ENCODE measurements at regions not wholly inside any gene's neighbourhood (a gene's known extent, or its start where the extent isn't known, plus 50 kb on each side); places are given as distances from the start of the nearest gene placed in this dataset.

DNA sequence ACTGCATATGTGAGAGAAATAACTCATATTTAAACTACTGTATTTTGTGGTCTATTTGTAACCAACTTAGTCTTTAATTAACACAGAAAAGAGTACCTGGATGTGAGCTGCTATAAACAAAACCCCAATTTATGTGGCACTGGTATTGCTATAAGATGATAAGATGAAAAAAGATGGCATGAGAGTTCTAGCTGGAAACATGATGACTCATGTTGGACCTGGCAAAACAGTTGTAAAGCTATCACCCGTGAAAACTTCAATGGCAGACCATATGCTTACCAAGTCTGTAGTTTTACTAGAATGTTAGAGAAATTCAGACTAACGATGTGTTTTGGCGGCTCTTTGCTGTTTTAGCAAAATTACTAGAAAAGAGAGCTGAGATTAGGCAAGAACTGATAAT is 69.6 kb upstream of the PCDH9 start:
- Histone ChIP-seq H3K4me3 (replicated peaks; ENCODE audit: low read depth, low read length) (no peak overlapping the region), H3K36me3 (ENCODE audit: control insufficient read depth, insufficient read depth, low read length) (no peaks in the 10 kb centered on the region), H3K27me3 (replicated peaks; ENCODE audit: control insufficient read depth, insufficient read depth, low read length) (no peaks in the 10 kb centered on the region)
- DNase-seq (ENCODE audit: extremely low read depth, insufficient read length) = no peak
- TF ChIP-seq, protein P1, sequence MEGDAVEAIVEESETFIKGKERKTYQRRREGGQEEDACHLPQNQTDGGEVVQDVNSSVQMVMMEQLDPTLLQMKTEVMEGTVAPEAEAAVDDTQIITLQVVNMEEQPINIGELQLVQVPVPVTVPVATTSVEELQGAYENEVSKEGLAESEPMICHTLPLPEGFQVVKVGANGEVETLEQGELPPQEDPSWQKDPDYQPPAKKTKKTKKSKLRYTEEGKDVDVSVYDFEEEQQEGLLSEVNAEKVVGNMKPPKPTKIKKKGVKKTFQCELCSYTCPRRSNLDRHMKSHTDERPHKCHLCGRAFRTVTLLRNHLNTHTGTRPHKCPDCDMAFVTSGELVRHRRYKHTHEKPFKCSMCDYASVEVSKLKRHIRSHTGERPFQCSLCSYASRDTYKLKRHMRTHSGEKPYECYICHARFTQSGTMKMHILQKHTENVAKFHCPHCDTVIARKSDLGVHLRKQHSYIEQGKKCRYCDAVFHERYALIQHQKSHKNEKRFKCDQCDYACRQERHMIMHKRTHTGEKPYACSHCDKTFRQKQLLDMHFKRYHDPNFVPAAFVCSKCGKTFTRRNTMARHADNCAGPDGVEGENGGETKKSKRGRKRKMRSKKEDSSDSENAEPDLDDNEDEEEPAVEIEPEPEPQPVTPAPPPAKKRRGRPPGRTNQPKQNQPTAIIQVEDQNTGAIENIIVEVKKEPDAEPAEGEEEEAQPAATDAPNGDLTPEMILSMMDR (IDR thresholded peaks at IDR 0.05; ENCODE audit: insufficient read depth, low read length, poor library complexity, severe bottlenecking) = no peak

DNA sequence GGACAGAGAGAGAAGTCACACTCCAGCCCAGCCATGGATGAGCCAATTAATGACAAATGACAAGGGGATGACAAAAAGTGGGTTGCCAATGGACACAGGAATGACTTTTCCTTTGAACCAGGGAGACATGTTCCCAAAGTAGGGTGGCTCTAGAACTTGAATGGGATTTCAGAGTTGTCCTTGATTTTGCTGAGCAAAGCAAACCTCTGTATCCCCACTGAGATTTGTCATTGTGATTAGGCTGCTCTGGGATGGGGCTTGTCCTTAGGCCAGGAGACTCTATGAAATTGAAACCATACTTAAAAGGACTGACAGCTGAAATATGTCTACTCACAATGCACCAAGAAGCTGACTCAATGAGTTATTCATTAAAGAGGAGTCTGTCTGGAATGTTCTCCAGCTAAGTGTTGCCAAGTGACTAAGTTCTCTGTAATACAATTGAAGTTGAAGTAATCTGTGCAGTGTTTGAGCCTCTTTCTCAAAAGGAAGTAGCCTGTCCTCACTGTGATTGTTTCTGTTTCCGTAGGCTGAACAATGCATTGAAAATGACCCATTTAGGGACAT is 69.0 kb upstream of the PCDH9 start:
- no peaks in the 10 kb centered on the region for H3K27me3 ChIP-seq (replicated peaks; ENCODE audit: control insufficient read depth, insufficient read depth, low read length)
- TF ChIP-seq, protein P1 (IDR thresholded peaks at IDR 0.05; ENCODE audit: insufficient read depth, low read length, poor library complexity, severe bottlenecking) = no peak
- no peaks in the 10 kb centered on the region for H3K36me3 ChIP-seq (ENCODE audit: control insufficient read depth, insufficient read depth, low read length)
- no peak for DNase-seq (ENCODE audit: extremely low read depth, insufficient read length)
- no peak overlapping the region for H3K4me3 ChIP-seq (replicated peaks; ENCODE audit: low read depth, low read length)

DNA sequence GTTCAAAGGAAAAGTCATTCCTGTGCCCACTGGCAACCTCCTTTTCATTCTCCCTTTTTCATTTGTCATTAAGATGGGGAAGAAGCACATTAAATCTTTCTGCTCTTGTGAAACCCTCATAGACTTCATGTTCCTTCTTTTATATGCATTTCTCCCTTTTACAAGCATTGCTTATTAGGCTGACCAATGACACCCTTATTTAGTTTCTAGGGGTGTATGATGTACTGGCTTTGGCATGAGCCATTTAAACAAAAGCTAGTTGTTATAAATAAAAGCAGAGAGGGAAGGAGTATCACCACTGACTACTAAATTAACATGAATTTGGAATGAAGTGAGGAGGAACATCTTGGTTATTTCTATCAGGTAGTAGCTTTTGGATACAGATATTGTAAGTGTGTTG is 68.2 kb upstream of the PCDH9 start:
- no peak for DNase-seq (ENCODE audit: extremely low read depth, insufficient read length)
- H3K27me3 ChIP-seq (replicated peaks; ENCODE audit: control insufficient read depth, insufficient read depth, low read length) = no peaks in the 10 kb centered on the region
- no peak overlapping the region for H3K4me3 ChIP-seq (replicated peaks; ENCODE audit: low read depth, low read length)
- no peaks in the 10 kb centered on the region for H3K36me3 ChIP-seq (ENCODE audit: control insufficient read depth, insufficient read depth, low read length)
- TF ChIP-seq, protein P1 (IDR thresholded peaks at IDR 0.05; ENCODE audit: insufficient read depth, low read length, poor library complexity, severe bottlenecking) = no peak

DNA sequence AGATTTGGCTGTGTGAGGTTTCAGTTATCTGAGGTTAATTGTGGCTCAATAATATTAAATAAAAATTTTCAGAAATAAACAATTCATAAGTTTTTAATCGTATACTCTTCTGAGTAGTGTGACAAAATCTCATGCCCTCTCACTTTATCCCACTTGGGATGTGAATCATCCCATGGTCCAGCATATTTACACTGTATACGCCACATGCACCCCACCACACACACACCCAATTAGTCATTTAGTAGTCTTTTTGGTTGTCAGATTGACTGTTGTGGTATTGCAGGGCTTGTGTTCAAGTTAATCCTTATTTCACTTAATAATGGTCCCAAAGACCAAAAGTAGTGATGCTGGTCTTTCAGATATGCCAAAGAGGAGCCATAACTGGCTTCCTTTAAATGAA is 66.4 kb upstream of the PCDH9 start:
- DNase-seq (ENCODE audit: extremely low read depth, insufficient read length) = no peak
- no peaks in the 10 kb centered on the region for H3K36me3 ChIP-seq (ENCODE audit: control insufficient read depth, insufficient read depth, low read length)
- H3K4me3 ChIP-seq (replicated peaks; ENCODE audit: low read depth, low read length) = no peak overlapping the region
- H3K27me3 ChIP-seq (replicated peaks; ENCODE audit: control insufficient read depth, insufficient read depth, low read length) = no peaks in the 10 kb centered on the region
- TF ChIP-seq, protein P1 (IDR thresholded peaks at IDR 0.05; ENCODE audit: insufficient read depth, low read length, poor library complexity, severe bottlenecking) = no peak

DNA sequence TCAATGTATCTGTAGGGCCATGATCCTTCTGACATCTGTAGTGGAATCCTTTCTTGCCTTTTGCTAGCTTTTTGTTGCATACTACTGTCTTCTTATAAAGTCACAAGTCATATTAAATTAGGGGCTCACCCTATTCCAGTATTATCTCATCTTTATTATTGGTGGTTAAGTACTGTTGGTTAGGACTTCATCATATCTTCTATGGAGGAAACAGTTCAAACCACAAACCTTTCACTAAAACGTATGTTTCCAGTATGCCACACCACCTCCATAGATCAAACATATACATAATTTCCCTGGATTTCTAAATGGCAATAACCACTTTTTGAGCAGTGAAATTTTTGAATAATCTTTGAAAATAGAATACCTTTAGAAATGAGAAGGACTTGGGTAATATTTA is 62.8 kb upstream of the PCDH9 start:
- no peaks in the 10 kb centered on the region for H3K27me3 ChIP-seq (replicated peaks; ENCODE audit: control insufficient read depth, insufficient read depth, low read length)
- no peak overlapping the region for H3K4me3 ChIP-seq (replicated peaks; ENCODE audit: low read depth, low read length)
- TF ChIP-seq, protein P1 (IDR thresholded peaks at IDR 0.05; ENCODE audit: insufficient read depth, low read length, poor library complexity, severe bottlenecking) = no peak
- DNase-seq (ENCODE audit: extremely low read depth, insufficient read length) = no peak
- H3K36me3 ChIP-seq (ENCODE audit: control insufficient read depth, insufficient read depth, low read length) = no peaks in the 10 kb centered on the region

DNA sequence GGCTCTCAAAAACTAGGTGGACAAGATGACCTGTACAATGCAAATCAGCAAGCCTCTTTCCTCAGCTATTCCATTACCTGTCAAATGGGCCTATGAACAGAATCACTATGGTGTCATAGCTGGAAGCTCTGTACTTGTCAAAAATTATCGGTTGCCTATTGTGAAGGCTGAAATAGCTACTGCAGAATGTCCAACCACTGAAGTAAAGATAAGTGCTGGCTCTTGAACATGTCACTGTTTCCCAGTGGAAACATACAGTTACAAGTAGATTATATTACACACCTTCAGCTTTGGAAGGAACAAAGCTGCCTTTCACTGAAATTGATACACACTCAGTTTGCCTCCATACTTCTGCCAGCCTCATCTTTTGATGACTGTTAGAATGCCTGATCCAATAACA is 55.5 kb upstream of the PCDH9 start:
- Histone ChIP-seq H3K27me3 (replicated peaks; ENCODE audit: control insufficient read depth, insufficient read depth, low read length) (no peaks in the 10 kb centered on the region), H3K4me3 (replicated peaks; ENCODE audit: low read depth, low read length) (no peak overlapping the region), H3K36me3 (ENCODE audit: control insufficient read depth, insufficient read depth, low read length) (no peaks in the 10 kb centered on the region)
- TF ChIP-seq, protein P1 (IDR thresholded peaks at IDR 0.05; ENCODE audit: insufficient read depth, low read length, poor library complexity, severe bottlenecking) = no peak
- no peak for DNase-seq (ENCODE audit: extremely low read depth, insufficient read length)
